Common myeloid progenitor, CD34-positive (primary cell): ENCODE measurements at regions not wholly inside any gene's neighbourhood (a gene's known extent, or its start where the extent isn't known, plus 50 kb on each side); places are given as distances from the start of the nearest gene placed in this dataset.

Experiments used
- CTCF ChIA-PET: fragments of 350-600 bp; sonication (Branson Sonifier 250); formaldehyde crosslinking; loops from one replicate; lab custom pipeline; 2021; ENCODE audit warnings: antibody characterized with exemption; lab: Charles Lee
- POLR2A ChIA-PET: fragments of 350-600 bp; sonication (Branson Sonifier 250); formaldehyde crosslinking; loops from one replicate; lab custom pipeline; 2021; ENCODE audit warnings: antibody characterized with exemption; lab: Charles Lee
- DNase-seq, 3 donors: peaks; one replicate each; pipeline versions ENCODE4 v3.0.0 to v3.0.0-alpha.2; 2013
- H3K27ac ChIP-seq, 2 experiments: 1 replicate in 1 of 2; 2 replicates in 1 of 2; pipeline ENCODE4 v1.7.0; 2013; ENCODE audit warnings: inconsistent platforms in 2 of 2, low read length in 2 of 2, mild to moderate bottlenecking in 2 of 2, low read depth in 1 of 2, moderate library complexity in 1 of 2; ENCODE audit not compliant: severe bottlenecking in 2 of 2, insufficient read depth in 1 of 2, poor library complexity in 1 of 2
- H3K27me3 ChIP-seq, 5 experiments: replicated peaks in 2 of 5; 1 replicate in 3 of 5; 2 replicates in 2 of 5; pipeline versions ENCODE4 v1.6.1 to v1.7.0; 2013; ENCODE audit warnings: low read length in 4 of 5, mild to moderate bottlenecking in 2 of 5, moderate library complexity in 2 of 5, inconsistent platforms in 1 of 5; ENCODE audit not compliant: insufficient read depth in 5 of 5, control insufficient read depth in 4 of 5
- H3K36me3 ChIP-seq, 4 experiments: 1 replicate in 2 of 4; 2 replicates in 2 of 4; pipeline versions ENCODE4 v1.6.1 to v1.7.0; 2013; ENCODE audit warnings: low read length in 3 of 4, control low read depth in 1 of 4, mild to moderate bottlenecking in 1 of 4; ENCODE audit not compliant: control insufficient read depth in 4 of 4, insufficient read depth in 4 of 4
- H3K4me1 ChIP-seq, 4 experiments: 1 replicate in 3 of 4; 2 replicates in 1 of 4; pipeline versions ENCODE4 v1.6.1 to v1.7.1; 2013; ENCODE audit warnings: low read length in 3 of 4, mild to moderate bottlenecking in 3 of 4, control low read depth in 1 of 4, inconsistent platforms in 1 of 4, moderate library complexity in 1 of 4; ENCODE audit not compliant: control insufficient read depth in 4 of 4, insufficient read depth in 4 of 4; ENCODE audit errors: control extremely low read depth in 1 of 4
- H3K4me3 ChIP-seq, 7 experiments: 1 replicate in 4 of 7; 2 replicates in 3 of 7; pipeline versions ENCODE4 v1.5.1 to v1.7.0; 2013; ENCODE audit warnings: mild to moderate bottlenecking in 7 of 7, low read length in 6 of 7, moderate library complexity in 6 of 7, inconsistent platforms in 2 of 7, low read depth in 2 of 7, control low read depth in 1 of 7; ENCODE audit not compliant: insufficient read depth in 4 of 7, control insufficient read depth in 1 of 7; ENCODE audit errors: extremely low read depth in 1 of 7
- H3K9me3 ChIP-seq, 5 experiments: 1 replicate in 4 of 5; 2 replicates in 1 of 5; pipeline versions ENCODE4 v1.6.1 to v1.7.1; 2013; ENCODE audit warnings: low read length in 4 of 5, mild to moderate bottlenecking in 2 of 5, inconsistent platforms in 1 of 5, low read depth in 1 of 5, moderate library complexity in 1 of 5; ENCODE audit not compliant: control insufficient read depth in 4 of 5, insufficient read depth in 2 of 5; ENCODE audit errors: control extremely low read depth in 1 of 5
- WGBS: methylation state at CpG from one replicate; pipeline ENCODE4 v1.1.5; 2013; ENCODE audit not compliant: insufficient coverage; 5-methylcytosine and 5-hydroxymethylcytosine counted together

GRCh38 chrX:39534949-39535348 lies 562.8 kb downstream of the BCOR start:
- no peak overlapping the region for H3K4me3 ChIP-seq
- H3K4me1 ChIP-seq = no peaks in the 10 kb centered on the region
- H3K36me3 ChIP-seq = no peaks in the 10 kb centered on the region
- WGBS = 95% methylated on average over 4 of the region's 7 CpGs
- ChIA-PET CTCF (no interaction called here), POLR2A (no interaction called here)
- H3K27ac ChIP-seq = no peak overlapping the region
- no peak for DNase-seq
- no peaks in the 10 kb centered on the region for H3K27me3 ChIP-seq
- H3K9me3 ChIP-seq = no peaks in the 10 kb centered on the region

- CTCF ChIA-PET = no interaction called here
- POLR2A ChIA-PET = no interaction called here
- H3K4me1 ChIP-seq = no peaks in the 10 kb centered on the region
- no peak overlapping the region for H3K4me3 ChIP-seq
- peaks cover 0 to 3% (median 0%) of the 10 kb centered on the region in 5 experiments for H3K27me3 ChIP-seq
- no peaks in the 10 kb centered on the region for H3K36me3 ChIP-seq
- H3K27ac ChIP-seq = no peak overlapping the region
- no peaks in the 10 kb centered on the region for H3K9me3 ChIP-seq
- no peak for DNase-seq
- WGBS = 78% methylated on average over 6 of the region's 12 CpGs
Observed at GRCh38 chrX:39536211-39536610, 561.5 kb downstream of the BCOR start.

GRCh38 chrX:39541881-39542280 lies 555.9 kb downstream of the BCOR start:
- Histone ChIP-seq H3K36me3 (no peaks in the 10 kb centered on the region), H3K27me3 (peaks cover 0 to 3% (median 0%) of the 10 kb centered on the region in 5 experiments), H3K4me1 (no peaks in the 10 kb centered on the region), H3K27ac (no peak overlapping the region), H3K9me3 (peaks cover 0 to 3% (median 0%) of the 10 kb centered on the region in 5 experiments), H3K4me3 (no peak overlapping the region)
- CTCF ChIA-PET = no interaction called here
- POLR2A ChIA-PET = no interaction called here
- no peak for DNase-seq
- 80% methylated on average over 5 of the region's 5 CpGs for WGBS

- ChIA-PET POLR2A (no interaction called here), CTCF (no interaction called here)
- H3K36me3 ChIP-seq = no peaks in the 10 kb centered on the region
- DNase-seq = no peak
- no peak overlapping the region for H3K27ac ChIP-seq
- H3K4me3 ChIP-seq = no peak overlapping the region
- WGBS = 85% methylated on average over 11 of the region's 12 CpGs
- peaks cover 0 to 3% (median 0%) of the 10 kb centered on the region in 5 experiments for H3K27me3 ChIP-seq
- H3K9me3 ChIP-seq = peaks cover 0 to 3% (median 0%) of the 10 kb centered on the region in 5 experiments
- H3K4me1 ChIP-seq = no peaks in the 10 kb centered on the region
Observed at GRCh38 chrX:39542316-39542715, 555.4 kb downstream of the BCOR start.

GRCh38 chrX:39550795-39551361 lies 546.9 kb downstream of the BCOR start:
- Histone ChIP-seq H3K27me3 (no peaks in the 10 kb centered on the region), H3K27ac (no peak overlapping the region), H3K4me3 (no peak overlapping the region), H3K36me3 (no peaks in the 10 kb centered on the region), H3K4me1 (no peaks in the 10 kb centered on the region), H3K9me3 (peaks cover 0 to 5% (median 0%) of the 10 kb centered on the region in 5 experiments)
- CTCF ChIA-PET = no interaction called here
- peak in 2 of 3 donors; percentile 9 to 34 for DNase-seq
- POLR2A ChIA-PET = no interaction called here
- 86% methylated on average over 9 of the region's 11 CpGs for WGBS

- 63% methylated on average over 2 of the region's 2 CpGs for WGBS
- ChIA-PET POLR2A (no interaction called here), CTCF (no interaction called here)
- Histone ChIP-seq H3K9me3 (peaks cover 0 to 5% (median 0%) of the 10 kb centered on the region in 5 experiments), H3K36me3 (no peaks in the 10 kb centered on the region), H3K27ac (no peak overlapping the region), H3K4me3 (no peak overlapping the region), H3K27me3 (no peaks in the 10 kb centered on the region), H3K4me1 (no peaks in the 10 kb centered on the region)
- no peak for DNase-seq
Observed at GRCh38 chrX:39551762-39552161, 546.0 kb downstream of the BCOR start.

GRCh38 chrX:39555431-39555830 lies 542.3 kb downstream of the BCOR start:
- CTCF ChIA-PET = no interaction called here
- no peak for DNase-seq
- 93% methylated on average over 4 of the region's 4 CpGs for WGBS
- Histone ChIP-seq H3K4me1 (no peaks in the 10 kb centered on the region), H3K27ac (no peak overlapping the region), H3K27me3 (no peaks in the 10 kb centered on the region), H3K36me3 (no peaks in the 10 kb centered on the region), H3K9me3 (peaks cover 0 to 3% (median 0%) of the 10 kb centered on the region in 5 experiments), H3K4me3 (no peak overlapping the region)
- POLR2A ChIA-PET = no interaction called here
